Gastrocnemius medialis (tissue), 4 donors: ENCODE measurements at regions not wholly inside any gene's neighbourhood (a gene's known extent, or its start where the extent isn't known, plus 50 kb on each side); places are given as distances from the start of the nearest gene placed in this dataset.

Experiments used
- ATAC-seq, 2 donors: fragments of 150-250 bp; one replicate each; pipeline ENCODE4 v1.9.1; 2016
- DNase-seq, 2 donors: peaks; one replicate each; pipeline ENCODE4 v3.0.0-alpha.2; 2019
- H3K27ac ChIP-seq, 4 donors: fragments of 200-600 bp; sonication (generic); 1 replicate in 1 of 4; 2 replicates in 3 of 4; pipeline ENCODE4 v1.5.1; 2016 to 2018; ENCODE audit warnings: mild to moderate bottlenecking in 2 of 4, moderate library complexity in 1 of 4
- H3K27me3 ChIP-seq, 3 donors: fragments of 200-600 bp; sonication (generic) in 2 of 3; 1 replicate in 1 of 3; 2 replicates in 2 of 3; pipeline versions ENCODE4 v1.5.1 to v1.6.0; 2016 to 2019; ENCODE audit warnings: mild to moderate bottlenecking in 1 of 3, moderate library complexity in 1 of 3
- H3K36me3 ChIP-seq, 2 donors: fragments of 200-600 bp; sonication (generic) in 1 of 2; one replicate each; pipeline ENCODE4 v1.5.1; 2017 to 2018
- H3K4me1 ChIP-seq, 2 donors: fragments of 200-600 bp; sonication (generic) in 1 of 2; one replicate each; pipeline ENCODE4 v1.5.1; 2016 to 2017; ENCODE audit warnings: mild to moderate bottlenecking in 2 of 2
- H3K4me3 ChIP-seq, 4 donors: fragments of 200-600 bp; sonication (generic) in 3 of 4; 1 replicate in 1 of 4; 2 replicates in 3 of 4; pipeline ENCODE4 v1.5.1; 2016 to 2019; ENCODE audit warnings: mild to moderate bottlenecking in 2 of 4
- H3K9me3 ChIP-seq, 3 donors: fragments of 200-600 bp; sonication (generic) in 2 of 3; 1 replicate in 1 of 3; 2 replicates in 2 of 3; pipeline ENCODE4 v1.5.1; 2016 to 2019
- CTCF ChIP-seq, 5 experiments: fragments of 450-650 bp in 3 of 5; fragments of 200-600 bp in 2 of 5; sonication (generic) in 2 of 5; IDR thresholded peaks in 4 of 5; conservative IDR thresholded peaks in 1 of 5; 1 replicate in 4 of 5; 2 replicates in 1 of 5; pipeline ENCODE4 v1.5.1; 2016 to 2019; ENCODE audit warnings: antibody characterized with exemption in 5 of 5, mild to moderate bottlenecking in 3 of 5, moderate library complexity in 3 of 5
- POLR2A ChIP-seq, 2 donors: fragments of 450-650 bp; IDR thresholded peaks; one replicate each; pipeline ENCODE4 v1.6.1; 2017; ENCODE audit warnings: antibody characterized with exemption in 2 of 2, mild to moderate bottlenecking in 2 of 2, moderate library complexity in 2 of 2
- in situ Hi-C, 4 donors: fragments of 200-750 bp; cut with MboI; loops; one replicate each; pipeline versions ENCODE4 v1.15.0 to v1.8.0; 2017; ENCODE audit warnings: low sequenced_read_pairs in 4 of 4
- intact Hi-C: fragments of 100-400 bp; cut with DNase I; formaldehyde crosslinking; loops from one replicate; pipeline ENCODE4 v1.15.1; 2023; ENCODE audit warnings: low total_unique reads

- intact Hi-C loops: no loop called here
- no peak for ATAC-seq
- H3K36me3 ChIP-seq: no peaks in the 10 kb centered on the region
- no peaks in the 10 kb centered on the region for H3K27me3 ChIP-seq
- no peaks in the 10 kb centered on the region for H3K9me3 ChIP-seq
- H3K4me3 ChIP-seq: no peak overlapping the region
- TF ChIP-seq POLR2A (IDR thresholded peaks at IDR 0.05): no peak
- no peak for TF ChIP-seq CTCF (IDR thresholded peaks at IDR 0.05 in 4 of 5, conservative IDR thresholded peaks at IDR 0.05 in 1 of 5)
- DNase-seq: no peak
- peak overlapping the region in 1 of 4 donors; percentile 10 for H3K27ac ChIP-seq
- in situ Hi-C loops: no loop called here
- peaks cover 8 to 15% of the 10 kb centered on the region in 2 donors for H3K4me1 ChIP-seq
Observed at GRCh38 chr21:27421654-27422053, 454.8 kb upstream of the ADAMTS5 start.

- no peak for TF ChIP-seq CTCF (IDR thresholded peaks at IDR 0.05 in 4 of 5, conservative IDR thresholded peaks at IDR 0.05 in 1 of 5)
- TF ChIP-seq POLR2A (IDR thresholded peaks at IDR 0.05): no peak
- Histone ChIP-seq H3K27ac (peak overlapping the region in 1 of 4 donors; percentile 2), H3K27me3 (no peaks in the 10 kb centered on the region), H3K9me3 (no peaks in the 10 kb centered on the region), H3K36me3 (no peaks in the 10 kb centered on the region), H3K4me3 (no peak overlapping the region), H3K4me1 (peaks cover 0 to 4% of the 10 kb centered on the region in 2 donors)
- intact Hi-C loops: no loop called here
- ATAC-seq: no peak
- no peak for DNase-seq
- in situ Hi-C loops: no loop called here
Observed at GRCh38 chr21:27419153-27419552, 452.3 kb upstream of the ADAMTS5 start.

GRCh38 chr21:27418346-27418745, 451.5 kb upstream of the ADAMTS5 start:
- no peak overlapping the region for H3K27ac ChIP-seq
- in situ Hi-C loops: no loop called here
- H3K9me3 ChIP-seq: no peaks in the 10 kb centered on the region
- no peaks in the 10 kb centered on the region for H3K27me3 ChIP-seq
- no peaks in the 10 kb centered on the region for H3K36me3 ChIP-seq
- peaks cover 0 to 4% of the 10 kb centered on the region in 2 donors for H3K4me1 ChIP-seq
- ATAC-seq (no peak), DNase-seq (no peak)
- no peak overlapping the region for H3K4me3 ChIP-seq
- TF ChIP-seq CTCF (IDR thresholded peaks at IDR 0.05 in 4 of 5, conservative IDR thresholded peaks at IDR 0.05 in 1 of 5) (no peak), POLR2A (IDR thresholded peaks at IDR 0.05) (no peak)
- intact Hi-C loops: no loop called here

DNA sequence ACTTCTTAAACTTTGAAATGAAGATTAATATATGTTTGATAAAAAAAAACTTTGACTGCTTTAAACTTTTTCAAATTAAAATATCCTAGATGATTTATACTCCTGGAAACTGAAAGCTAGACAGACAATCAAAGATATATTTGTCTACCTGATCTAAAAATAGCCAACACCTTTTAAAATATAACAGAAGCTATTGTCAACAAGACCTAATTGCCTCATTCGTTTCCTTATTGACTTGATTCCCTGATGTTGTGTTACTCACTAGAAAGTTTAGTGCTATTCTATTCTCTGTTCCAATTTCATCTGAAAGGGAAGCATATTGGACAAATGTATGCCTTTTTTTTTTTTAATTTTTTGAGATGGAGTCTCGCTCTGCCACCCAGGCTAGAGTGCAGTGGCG, 445.6 kb upstream of the ADAMTS5 start:
- in situ Hi-C loops: no loop called here
- peaks cover 0 to 6% of the 10 kb centered on the region in 2 donors for H3K4me1 ChIP-seq
- intact Hi-C loops: no loop called here
- H3K9me3 ChIP-seq: no peaks in the 10 kb centered on the region
- no peak for TF ChIP-seq POLR2A (IDR thresholded peaks at IDR 0.05)
- no peak for TF ChIP-seq CTCF (IDR thresholded peaks at IDR 0.05 in 4 of 5, conservative IDR thresholded peaks at IDR 0.05 in 1 of 5)
- no peak for DNase-seq
- H3K36me3 ChIP-seq: no peaks in the 10 kb centered on the region
- H3K4me3 ChIP-seq: no peak overlapping the region
- no peak overlapping the region for H3K27ac ChIP-seq
- no peaks in the 10 kb centered on the region for H3K27me3 ChIP-seq
- ATAC-seq: no peak

DNA sequence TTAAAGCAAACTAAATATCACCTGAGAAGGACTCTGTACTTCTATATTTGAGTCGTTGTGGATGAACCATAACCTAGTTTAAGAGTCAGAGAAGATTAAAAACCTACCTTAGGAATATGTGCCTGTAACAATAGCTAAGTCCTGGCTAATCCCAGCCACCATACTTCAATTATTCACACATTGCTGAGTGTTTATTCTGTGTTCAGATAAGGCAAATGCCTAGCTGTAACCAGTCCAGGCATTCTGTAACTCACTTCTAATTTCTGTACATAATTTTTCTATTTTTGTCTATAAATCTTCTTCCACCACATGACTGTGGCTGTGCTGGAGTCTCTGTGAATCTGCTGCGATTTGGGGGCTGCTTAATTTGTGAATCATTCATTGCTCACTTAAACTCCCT, 441.9 kb upstream of the ADAMTS5 start:
- Histone ChIP-seq H3K27me3 (no peaks in the 10 kb centered on the region), H3K4me3 (no peak overlapping the region), H3K9me3 (no peaks in the 10 kb centered on the region), H3K4me1 (peaks cover 0 to 9% of the 10 kb centered on the region in 2 donors), H3K36me3 (no peaks in the 10 kb centered on the region), H3K27ac (no peak overlapping the region)
- intact Hi-C loops (no loop called here), in situ Hi-C loops (no loop called here)
- TF ChIP-seq POLR2A (IDR thresholded peaks at IDR 0.05): no peak
- no peak for TF ChIP-seq CTCF (IDR thresholded peaks at IDR 0.05 in 4 of 5, conservative IDR thresholded peaks at IDR 0.05 in 1 of 5)
- no peak for ATAC-seq
- DNase-seq: no peak
